DLD1 (cell line): ENCODE measurements at regions not wholly inside any gene's neighbourhood (a gene's known extent, or its start where the extent isn't known, plus 50 kb on each side); places are given as distances from the start of the nearest gene placed in this dataset.

Source experiments
- in situ Hi-C: cut with HindIII; loops from 2 replicates; pipeline ENCODE4 v1.10.0; 2017; ENCODE audit warnings: low sequenced_read_pairs

DNA sequence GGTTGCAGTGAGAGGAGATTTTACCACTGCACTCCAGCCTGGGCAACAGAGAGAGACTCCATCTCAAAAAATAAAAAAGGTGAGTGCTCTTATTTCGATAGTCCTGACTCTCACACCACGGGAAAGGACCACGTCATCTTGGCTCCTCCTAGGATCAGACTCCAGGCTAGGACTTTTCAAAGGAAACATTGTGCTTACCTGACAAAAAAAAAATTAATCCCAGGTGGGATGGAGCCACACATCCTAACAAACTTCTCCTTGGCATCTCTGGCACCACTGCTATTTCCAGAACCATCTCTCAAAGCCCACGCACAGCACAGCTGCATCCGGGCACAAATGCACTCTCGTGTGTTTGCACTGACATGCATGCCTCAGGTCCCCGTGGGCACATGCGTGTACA, 262.4 kb downstream of the ENGASE start:
- in situ Hi-C loops: no loop called here

- in situ Hi-C loops: no loop called here
Observed at GRCh38 chr17:79335456-79335855, 260.8 kb downstream of the ENGASE start.

DNA sequence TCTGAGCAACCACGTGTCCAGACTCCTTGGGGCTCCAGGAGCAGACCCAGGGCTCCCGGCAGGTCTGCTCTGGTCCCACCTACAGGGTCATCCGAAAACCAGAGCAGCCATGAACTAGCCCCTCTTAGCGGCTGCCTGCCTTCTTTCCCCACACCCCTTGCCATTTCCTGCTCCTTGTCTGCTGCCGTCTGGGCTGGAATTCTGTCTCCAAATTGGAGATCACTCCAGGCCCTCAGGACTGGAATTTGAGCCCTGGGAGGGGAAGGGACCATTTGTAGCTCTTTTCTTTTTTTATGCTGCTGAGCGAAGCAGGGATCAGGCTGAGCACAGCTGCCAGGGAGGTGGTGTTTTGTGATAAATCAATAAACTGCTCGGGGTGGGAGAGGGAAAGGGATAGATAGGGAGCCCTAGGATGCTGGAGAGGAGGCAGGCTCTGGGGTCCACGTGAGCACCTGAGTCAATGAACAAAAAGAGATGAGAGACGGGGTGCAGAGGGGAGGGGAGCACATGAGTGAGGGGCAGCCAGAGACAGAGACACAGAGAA, 257.5 kb downstream of the ENGASE start:
- in situ Hi-C loops: no loop called here

DNA sequence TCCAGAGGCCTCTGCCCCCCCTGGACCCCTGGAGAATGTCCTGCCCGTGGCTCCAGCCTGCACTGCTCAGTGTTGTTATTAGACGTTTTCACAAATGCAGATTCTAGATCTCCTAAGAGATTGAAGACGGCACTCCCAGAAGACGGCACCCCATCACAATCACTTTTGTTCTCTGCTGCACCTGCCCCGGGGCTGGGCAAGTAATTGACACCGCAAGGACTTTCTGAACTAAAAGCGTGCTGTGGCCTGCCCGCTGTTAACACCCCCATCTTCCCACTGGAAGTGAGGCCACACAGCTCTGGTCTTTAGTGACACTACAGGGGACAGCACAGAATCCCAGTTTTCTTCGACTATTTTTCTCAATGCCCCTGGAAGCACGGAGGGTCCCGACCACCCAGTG, 256.9 kb downstream of the ENGASE start:
- in situ Hi-C loops: no loop called here

DNA sequence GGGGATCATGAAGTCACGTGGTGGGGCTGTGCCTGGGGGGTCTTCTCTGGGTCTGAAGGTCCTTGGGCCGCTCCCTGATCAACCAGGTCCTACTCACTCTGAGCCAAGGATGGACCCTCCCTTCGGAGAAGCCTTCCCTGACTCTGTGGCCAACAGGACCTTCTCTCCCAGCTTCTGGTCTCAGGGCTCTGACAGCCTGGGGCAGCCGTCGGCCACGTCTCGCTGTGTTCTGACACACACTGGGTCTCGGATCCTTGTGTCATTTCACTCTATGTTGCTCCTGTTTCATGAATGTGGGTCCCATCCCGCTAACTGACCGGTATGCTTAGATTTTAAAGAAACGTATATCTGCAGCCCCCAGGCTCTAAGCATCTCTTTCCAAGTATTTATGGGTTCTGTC, 256.1 kb downstream of the ENGASE start:
- in situ Hi-C loops: no loop called here

- in situ Hi-C loops: no loop called here
Observed at GRCh38 chr17:79330229-79330628, 255.6 kb downstream of the ENGASE start.

DNA sequence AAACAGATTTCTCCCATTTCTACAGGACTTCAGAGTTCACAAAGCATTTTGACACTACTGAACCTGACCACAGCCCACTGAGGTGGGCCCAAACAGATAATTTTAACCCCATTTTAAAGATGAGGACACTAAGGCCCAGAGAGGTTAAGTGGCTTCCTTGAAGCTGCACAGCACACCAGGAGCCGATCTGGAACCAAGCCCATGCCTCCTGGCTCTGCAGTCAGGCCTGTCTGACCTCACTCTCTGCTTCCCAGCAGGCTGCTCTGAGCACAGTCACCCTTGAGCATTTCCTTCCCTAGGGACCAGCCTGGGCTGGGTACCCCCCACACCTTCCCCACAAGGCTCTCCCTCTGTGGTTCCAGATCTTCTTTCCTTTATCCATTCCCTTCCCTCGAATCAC, 252.2 kb downstream of the ENGASE start:
- in situ Hi-C loops: no loop called here

DNA sequence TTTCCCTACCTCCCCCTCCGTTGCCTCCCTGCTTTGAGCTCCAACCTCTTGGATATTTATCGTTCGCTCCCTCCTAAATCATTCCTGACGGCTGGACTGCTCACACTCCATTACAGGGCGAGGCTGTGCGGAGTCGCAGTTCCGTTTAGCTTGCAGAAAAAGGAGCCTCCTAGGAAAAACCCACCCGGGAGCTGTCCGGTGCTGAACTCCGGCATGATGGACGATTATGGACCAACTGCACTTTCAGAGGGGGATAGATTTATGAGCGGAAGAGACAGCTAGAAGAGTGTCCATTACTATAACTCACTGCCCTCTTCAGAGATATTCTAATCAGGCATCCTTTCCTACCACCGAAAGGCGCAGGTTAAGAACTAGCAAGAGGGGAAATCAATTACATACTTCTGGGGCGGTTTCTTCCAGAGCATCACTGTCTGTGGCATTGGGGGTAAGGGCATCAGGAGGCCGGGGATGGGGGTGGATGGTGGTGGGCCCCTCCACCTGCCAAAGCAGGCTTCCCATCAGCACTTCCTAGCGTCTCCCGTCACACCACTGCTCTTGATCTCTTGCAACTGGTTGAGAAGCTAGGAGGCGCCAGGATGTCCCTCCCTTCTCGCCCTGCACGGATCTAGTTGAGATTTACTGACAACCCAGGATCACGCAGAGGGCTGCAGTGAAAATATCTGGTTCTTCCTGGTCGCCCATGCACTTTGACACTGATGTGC, 251.2 kb downstream of the ENGASE start:
- in situ Hi-C loops: no loop called here

DNA sequence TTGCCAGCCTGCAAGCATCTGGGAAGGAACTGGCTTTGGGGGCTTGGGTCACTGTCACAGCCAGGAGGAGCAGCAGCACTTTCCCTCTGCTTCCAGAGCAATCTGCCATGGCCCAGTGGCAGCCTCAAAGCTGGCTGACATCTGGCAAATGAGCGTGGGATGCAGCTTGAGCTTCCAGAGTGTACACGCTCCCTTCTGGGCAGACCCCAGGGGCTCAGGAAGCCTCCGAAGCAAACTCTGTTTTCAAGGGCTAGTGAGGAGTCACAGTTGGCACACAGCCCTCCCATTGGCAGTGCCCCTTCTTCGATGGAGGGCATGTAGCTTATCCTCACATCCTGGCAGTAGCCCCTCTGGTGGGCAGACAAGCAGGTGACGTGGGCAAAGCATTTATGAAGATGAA, 249.6 kb downstream of the ENGASE start:
- in situ Hi-C loops: no loop called here

- in situ Hi-C loops: no loop called here
Observed at GRCh38 chr17:79323566-79323965, 248.9 kb downstream of the ENGASE start.

DNA sequence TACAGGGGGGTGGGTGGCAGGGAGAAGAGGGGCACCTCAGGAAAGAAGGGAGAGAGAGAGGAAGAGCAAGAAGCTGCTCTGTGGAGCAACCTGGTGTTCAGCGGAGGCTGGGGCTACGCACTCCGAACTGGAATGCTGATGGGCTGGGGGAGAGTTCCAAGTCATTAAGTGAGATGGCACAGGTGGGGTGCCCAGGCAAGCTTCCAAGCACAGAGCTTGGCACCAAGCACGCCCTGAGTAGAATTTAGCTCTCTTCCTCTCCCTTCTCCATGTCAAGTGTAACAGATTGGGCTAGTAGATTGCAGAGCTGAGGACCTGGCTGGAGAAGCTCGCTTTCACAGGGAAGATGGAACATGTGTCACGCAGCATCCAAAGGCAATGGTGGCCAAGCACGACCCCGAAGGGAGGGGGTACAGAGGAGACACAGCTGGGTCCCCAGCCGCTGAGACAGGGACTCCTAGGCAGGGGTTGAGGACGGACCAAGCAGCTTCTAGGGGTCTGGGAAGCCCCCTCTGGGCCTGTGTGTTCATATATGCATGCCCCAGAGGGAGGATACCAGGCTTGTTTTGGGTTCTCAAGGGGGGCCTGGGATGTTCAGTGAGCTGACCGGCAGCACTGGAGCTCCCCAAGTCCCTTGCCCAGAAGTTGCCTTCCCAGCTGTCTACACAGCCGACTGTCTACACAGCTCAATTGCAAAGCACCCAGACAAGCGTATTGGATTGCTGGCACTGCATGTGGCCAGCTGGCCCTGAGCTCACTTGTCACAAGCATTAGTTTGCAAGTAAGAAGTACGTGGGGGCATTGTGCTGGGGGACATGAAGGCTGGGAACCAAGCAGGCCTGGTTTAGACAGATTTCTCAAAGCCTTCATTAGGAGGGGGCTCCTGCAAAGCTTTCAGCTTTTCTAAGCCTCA, 247.8 kb downstream of the ENGASE start:
- in situ Hi-C loops: no loop called here

DNA sequence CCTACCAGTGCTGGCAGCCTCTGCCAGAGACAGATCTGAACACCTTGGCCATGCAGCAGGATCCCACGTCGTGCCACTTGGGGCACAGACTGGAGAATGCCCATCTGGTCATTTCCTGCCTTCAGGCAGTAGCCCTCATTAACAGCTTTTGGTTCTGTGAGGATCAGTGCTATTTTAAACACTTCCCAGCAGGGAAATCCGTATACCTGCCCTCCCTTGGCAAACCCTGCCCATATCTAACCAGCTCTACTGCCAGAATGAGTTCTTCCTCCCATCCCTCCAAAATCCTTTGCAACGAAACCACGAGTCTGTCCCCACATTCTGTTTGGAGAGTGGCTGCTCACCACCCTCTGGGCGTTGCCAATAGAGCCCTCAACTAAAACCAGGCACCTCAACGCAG, 245.7 kb downstream of the ENGASE start:
- in situ Hi-C loops: no loop called here

DNA sequence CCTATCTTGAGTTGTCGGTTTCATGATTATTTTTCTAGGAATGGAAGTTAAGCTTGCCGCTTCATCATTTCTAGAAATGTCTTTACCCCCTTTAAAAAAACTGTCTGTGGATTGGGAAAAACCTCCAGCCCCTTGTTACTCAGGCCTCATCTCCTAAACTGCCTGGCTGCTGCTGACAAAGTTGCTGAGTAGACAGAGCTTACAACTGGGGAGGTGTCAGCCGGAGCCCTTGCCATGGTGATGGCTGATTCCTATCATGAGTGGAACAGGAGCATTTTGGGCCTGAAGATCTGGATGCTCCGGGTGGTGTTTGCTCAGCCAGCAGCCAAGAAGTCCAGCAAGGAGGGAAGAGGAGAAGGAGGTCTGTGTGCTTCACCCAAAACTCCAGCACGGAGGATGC, 243.3 kb downstream of the ENGASE start:
- in situ Hi-C loops: no loop called here

DNA sequence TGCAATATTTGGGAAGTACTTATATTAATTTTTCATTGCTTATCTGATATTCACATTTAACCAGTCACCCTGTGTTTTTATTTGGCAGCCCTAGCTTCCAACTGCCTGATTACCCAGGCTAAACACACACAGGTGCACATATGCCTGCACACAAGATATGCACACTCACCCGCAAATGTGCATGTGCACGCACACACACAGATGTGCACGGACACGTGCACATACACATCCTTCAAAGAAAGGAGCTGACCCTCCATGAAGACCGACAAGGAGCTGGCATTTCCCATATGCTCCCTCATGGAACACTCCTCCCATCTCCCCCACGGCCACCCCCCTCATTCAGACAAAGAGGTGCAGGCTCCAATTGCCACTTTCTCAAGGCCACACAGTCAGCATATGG, 242.2 kb downstream of the ENGASE start:
- in situ Hi-C loops: no loop called here

DNA sequence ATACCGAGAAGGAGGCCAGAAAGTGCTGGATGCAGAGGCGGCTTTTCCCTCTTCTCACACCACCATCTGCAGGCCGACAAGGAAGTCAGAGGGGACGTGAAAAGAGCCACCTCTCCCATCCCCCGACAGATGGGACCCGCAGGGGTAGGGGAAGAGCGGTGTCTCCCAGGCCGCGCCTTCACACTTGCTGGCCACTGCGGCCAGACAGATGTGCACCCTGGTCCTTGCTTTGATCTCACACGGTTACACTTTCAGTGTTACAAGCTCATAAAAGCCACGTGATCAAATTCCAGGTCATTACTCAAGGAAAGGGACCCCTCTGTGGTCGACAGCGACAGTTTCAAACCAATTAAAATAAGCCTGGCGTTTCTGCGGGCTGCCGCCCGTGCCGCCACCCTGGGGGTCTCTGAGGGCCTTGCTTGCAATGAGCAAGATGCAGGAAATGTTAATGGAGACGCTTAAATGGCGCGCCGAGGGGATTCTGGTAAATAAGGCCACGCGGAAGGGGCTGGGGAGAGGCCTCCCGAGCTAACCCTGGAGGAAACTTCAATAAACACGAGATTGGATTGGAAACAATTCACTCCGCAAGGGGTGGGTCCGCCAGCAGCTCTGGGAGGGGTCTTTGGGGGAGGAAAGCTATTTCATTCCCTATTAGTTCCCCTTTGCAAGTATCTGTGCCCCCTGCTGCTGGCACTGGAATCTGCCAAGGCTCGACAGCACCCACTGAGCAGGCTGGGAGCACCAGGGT, 240.9 kb downstream of the ENGASE start:
- in situ Hi-C loops: no loop called here

GRCh38 chr17:79314617-79315357, 240.2 kb downstream of the ENGASE start:
- in situ Hi-C loops: no loop called here

- in situ Hi-C loops: no loop called here
Observed at GRCh38 chr17:79311373-79311772, 236.7 kb downstream of the ENGASE start.

DNA sequence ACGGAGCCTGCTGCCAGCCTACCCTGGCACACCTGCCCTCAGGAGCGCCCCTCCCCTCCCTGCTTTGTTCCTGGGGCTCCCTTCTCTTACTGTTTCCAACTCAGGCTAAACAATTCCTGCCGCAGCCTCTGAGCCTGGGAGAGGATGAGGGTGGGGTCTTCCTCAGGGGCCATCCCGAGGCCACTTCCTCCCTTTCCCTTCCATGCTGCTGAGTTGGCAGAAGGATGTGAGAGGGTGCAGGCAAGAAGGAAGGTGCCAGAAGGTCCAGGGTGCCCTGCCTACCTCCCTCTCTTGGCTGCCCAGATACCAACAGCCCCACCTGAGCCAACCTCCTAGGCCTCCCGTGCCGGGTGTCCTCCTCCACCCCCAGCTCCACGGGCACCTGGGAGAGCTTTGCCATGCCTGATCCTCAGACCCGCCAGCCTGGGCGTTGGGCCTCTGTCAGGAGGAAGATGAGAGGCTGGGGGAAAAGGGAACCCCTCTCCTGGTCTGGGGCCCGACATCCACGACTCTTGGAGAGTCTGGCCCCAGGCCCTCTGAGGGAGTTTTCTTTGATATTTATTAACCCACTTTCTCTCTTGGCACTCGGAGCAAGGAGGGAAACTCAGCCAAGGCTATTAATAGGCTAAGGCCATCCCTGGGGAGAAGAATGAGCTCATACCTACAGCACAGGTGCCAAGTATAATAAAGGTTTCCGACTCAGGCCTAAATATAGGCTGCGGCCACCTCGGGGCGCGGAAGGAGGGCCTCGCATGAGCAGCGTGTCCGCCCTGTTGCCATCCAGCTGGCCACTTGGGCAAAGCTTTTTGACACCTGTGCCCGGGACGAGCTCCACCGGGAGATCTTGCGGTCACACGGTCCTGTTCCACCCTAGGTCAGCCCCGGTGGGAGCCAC, 232.0 kb downstream of the ENGASE start:
- in situ Hi-C loops: no loop called here

GRCh38 chr17:79305768-79306423, 231.3 kb downstream of the ENGASE start:
- in situ Hi-C loops: no loop called here
